Caco-2 (cell line): ENCODE measurements at regions not wholly inside any gene's neighbourhood (a gene's known extent, or its start where the extent isn't known, plus 50 kb on each side); places are given as distances from the start of the nearest gene placed in this dataset.
"Not testable (repeated sequence)": the region's sequence is repeated elsewhere in the genome, so short reads cannot be mapped to it uniquely, and the experiment has no call there.

Source experiments
- BruUV-seq: library from RNA; stranded (reverse); fragments of 400-500 nt; replicated peaks from 2 replicates; lab custom pipeline; 2021; lab: Mats Ljungman, UMichigan
- CTCF ChIA-PET: fragments of 300-600 bp; sonication (Branson Sonifier 250); formaldehyde crosslinking; loops from one replicate; lab custom pipeline; 2022; ENCODE audit warnings: antibody characterized with exemption; lab: Charles Lee
- POLR2A ChIA-PET: fragments of 300-600 bp; sonication (Branson Sonifier 250); formaldehyde crosslinking; loops from one replicate; lab custom pipeline; 2022; ENCODE audit warnings: antibody characterized with exemption; lab: Charles Lee
- DNase-seq, 2 experiments: peaks; one replicate each; pipeline versions ENCODE4 v3.0.0 to v3.0.0-alpha.2; 2020 to 2022
- H3K27me3 ChIP-seq: replicated peaks from 2 replicates; pipeline ENCODE4 v1.6.0; 2011; ENCODE audit warnings: low read length; ENCODE audit not compliant: control insufficient read depth, insufficient read depth
- H3K36me3 ChIP-seq: 2 replicates; pipeline ENCODE4 v1.5.1; 2011; ENCODE audit warnings: low read length; ENCODE audit not compliant: control insufficient read depth, insufficient read depth
- H3K4me1 ChIP-seq: fragments of 250-450 bp; sonication (Bioruptor Pico); 2 replicates; pipeline ENCODE4 v1.5.1; 2020; ENCODE audit warnings: mild to moderate bottlenecking
- H3K4me3 ChIP-seq: 2 replicates; pipeline ENCODE4 v1.5.1; 2011; ENCODE audit warnings: low read depth, mild to moderate bottlenecking, control low read depth, low read length
- H3K9me3 ChIP-seq: fragments of 250-450 bp; sonication (Bioruptor Pico); 2 replicates; pipeline ENCODE4 v1.5.1; 2020; ENCODE audit warnings: mild to moderate bottlenecking, moderate library complexity
- H3K27ac Mint-ChIP-seq: one replicate; pipeline ENCODE4 v1.8.0; 2022; ENCODE audit warnings: mixed read lengths; ENCODE audit not compliant: unreplicated experiment
- H3K27me3 Mint-ChIP-seq: one replicate; pipeline ENCODE4 v1.8.0; 2022; ENCODE audit warnings: mixed read lengths; ENCODE audit not compliant: insufficient read depth, unreplicated experiment
- H3K36me3 Mint-ChIP-seq: one replicate; pipeline ENCODE4 v1.8.0; 2022; ENCODE audit warnings: mild to moderate bottlenecking, mixed read lengths; ENCODE audit not compliant: insufficient read depth, unreplicated experiment
- H3K4me1 Mint-ChIP-seq: one replicate; pipeline ENCODE4 v1.8.0; 2022; ENCODE audit warnings: low read depth, mixed read lengths; ENCODE audit not compliant: unreplicated experiment
- H3K4me3 Mint-ChIP-seq: one replicate; pipeline ENCODE4 v1.8.0; 2022; ENCODE audit warnings: mild to moderate bottlenecking, moderate library complexity, mixed read lengths; ENCODE audit not compliant: unreplicated experiment
- H3K9me3 Mint-ChIP-seq: one replicate; pipeline ENCODE4 v1.8.0; 2022; ENCODE audit warnings: mixed read lengths; ENCODE audit not compliant: unreplicated experiment
- intact Hi-C: fragments of 100-400 bp; cut with micrococcal nuclease; formaldehyde crosslinking; loops from one replicate; pipeline ENCODE4 v1.10.0; 2022; ENCODE audit not compliant: unreplicated experiment
- TF ChIP-seq, protein P1 (sequence below), 2 experiments: fragments of 200-600 bp in 1 of 2; IDR thresholded peaks; 1 replicate in 1 of 2; 2 replicates in 1 of 2; pipeline versions ENCODE4 v1.5.1 to v1.8.0; 2011 to 2022; ENCODE audit warnings: antibody characterized with exemption in 1 of 2, control low read depth in 1 of 2, inconsistent platforms in 1 of 2, low read depth in 1 of 2, low read length in 1 of 2, mild to moderate bottlenecking in 1 of 2, moderate library complexity in 1 of 2; ENCODE audit not compliant: insufficient read depth in 1 of 2, severe bottlenecking in 1 of 2, unreplicated experiment in 1 of 2

DNA sequence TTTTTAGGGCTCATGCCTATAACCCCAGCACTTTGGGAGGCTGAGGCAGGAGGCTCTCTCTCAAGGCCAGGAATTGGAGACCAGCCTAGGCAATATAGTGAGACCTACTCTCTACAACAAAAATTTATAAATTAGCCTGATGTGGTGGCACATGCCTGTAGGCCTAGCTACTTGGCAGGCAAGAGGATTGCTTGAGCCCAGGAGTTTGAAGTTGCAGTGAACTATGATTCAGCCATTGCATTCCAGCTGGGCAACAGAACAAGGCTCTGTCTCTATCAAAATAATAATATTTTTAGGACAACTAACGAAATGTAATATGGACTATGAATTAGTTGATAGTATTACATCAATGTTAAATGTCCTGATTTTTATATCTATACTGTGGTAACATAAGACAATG, 68.8 kb upstream of the ARID1A start:
- CTCF ChIA-PET: no interaction called here
- Mint-ChIP-seq H3K4me1 (peaks cover 8% of the 10 kb centered on the region), H3K36me3 (no peaks in the 10 kb centered on the region), H3K4me3 (no peak overlapping the region), H3K27me3 (no peaks in the 10 kb centered on the region), H3K9me3 (no peaks in the 10 kb centered on the region), H3K27ac (no peak overlapping the region)
- no peak for DNase-seq
- no TSS peak for BruUV-seq
- Histone ChIP-seq H3K4me1 (peaks cover 5% of the 10 kb centered on the region; the same call in 1 of the 2 replicates), H3K27me3 (no peaks in the 10 kb centered on the region), H3K36me3 (no peaks in the 10 kb centered on the region), H3K9me3 (no peaks in the 10 kb centered on the region), H3K4me3 (no peak overlapping the region)
- POLR2A ChIA-PET: no interaction called here
- TF ChIP-seq, protein P1, sequence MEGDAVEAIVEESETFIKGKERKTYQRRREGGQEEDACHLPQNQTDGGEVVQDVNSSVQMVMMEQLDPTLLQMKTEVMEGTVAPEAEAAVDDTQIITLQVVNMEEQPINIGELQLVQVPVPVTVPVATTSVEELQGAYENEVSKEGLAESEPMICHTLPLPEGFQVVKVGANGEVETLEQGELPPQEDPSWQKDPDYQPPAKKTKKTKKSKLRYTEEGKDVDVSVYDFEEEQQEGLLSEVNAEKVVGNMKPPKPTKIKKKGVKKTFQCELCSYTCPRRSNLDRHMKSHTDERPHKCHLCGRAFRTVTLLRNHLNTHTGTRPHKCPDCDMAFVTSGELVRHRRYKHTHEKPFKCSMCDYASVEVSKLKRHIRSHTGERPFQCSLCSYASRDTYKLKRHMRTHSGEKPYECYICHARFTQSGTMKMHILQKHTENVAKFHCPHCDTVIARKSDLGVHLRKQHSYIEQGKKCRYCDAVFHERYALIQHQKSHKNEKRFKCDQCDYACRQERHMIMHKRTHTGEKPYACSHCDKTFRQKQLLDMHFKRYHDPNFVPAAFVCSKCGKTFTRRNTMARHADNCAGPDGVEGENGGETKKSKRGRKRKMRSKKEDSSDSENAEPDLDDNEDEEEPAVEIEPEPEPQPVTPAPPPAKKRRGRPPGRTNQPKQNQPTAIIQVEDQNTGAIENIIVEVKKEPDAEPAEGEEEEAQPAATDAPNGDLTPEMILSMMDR (IDR thresholded peaks at IDR 0.05; ENCODE audit: insufficient read depth in 1 of 2, low read depth in 1 of 2, low read length in 1 of 2, severe bottlenecking in 1 of 2, unreplicated experiment in 1 of 2): no peak
- intact Hi-C loops: no loop called here

GRCh38 chr1:26627954-26628353, 67.9 kb upstream of the ARID1A start:
- H3K4me1 ChIP-seq: peaks cover 8% of the 10 kb centered on the region; the same call in 1 of the 2 replicates
- H3K9me3 ChIP-seq: no peaks in the 10 kb centered on the region
- H3K36me3 Mint-ChIP-seq: no peaks in the 10 kb centered on the region
- ChIA-PET POLR2A (no interaction called here), CTCF (no interaction called here)
- intact Hi-C loops: no loop called here
- no peaks in the 10 kb centered on the region for H3K27me3 Mint-ChIP-seq
- no TSS peak for BruUV-seq
- no peak for DNase-seq
- no peaks in the 10 kb centered on the region for H3K27me3 ChIP-seq
- H3K36me3 ChIP-seq: no peaks in the 10 kb centered on the region
- no peak overlapping the region for H3K27ac Mint-ChIP-seq
- peaks cover 6% of the 10 kb centered on the region for H3K4me1 Mint-ChIP-seq
- no peak overlapping the region for H3K4me3 Mint-ChIP-seq
- H3K4me3 ChIP-seq: no peak overlapping the region
- no peaks in the 10 kb centered on the region for H3K9me3 Mint-ChIP-seq
- TF ChIP-seq, protein P1 (IDR thresholded peaks at IDR 0.05; ENCODE audit: insufficient read depth in 1 of 2, low read depth in 1 of 2, low read length in 1 of 2, severe bottlenecking in 1 of 2, unreplicated experiment in 1 of 2): no peak

GRCh38 chr1:26630634-26631033, 65.2 kb upstream of the ARID1A start:
- CTCF ChIA-PET: no interaction called here

DNA sequence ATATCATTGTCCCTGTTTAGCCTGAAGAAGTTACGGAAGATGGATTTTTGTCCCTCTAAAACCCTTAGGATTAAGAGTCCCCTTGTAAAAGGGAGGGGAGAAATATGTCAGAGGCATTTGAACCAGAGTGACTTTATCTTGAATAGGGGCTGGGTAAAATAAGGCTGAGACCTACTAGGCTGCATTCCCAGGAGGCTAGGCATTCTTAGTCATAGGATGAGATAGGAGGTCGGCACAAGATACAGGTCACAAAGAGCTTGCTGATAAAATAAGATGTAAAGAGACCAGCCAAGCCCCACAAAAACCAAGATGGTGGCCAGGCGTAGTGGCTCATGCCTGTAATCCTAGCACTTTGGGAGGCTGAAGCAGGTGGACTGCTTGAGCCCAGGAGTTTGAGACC, 60.0 kb upstream of the ARID1A start:
- H3K27me3 ChIP-seq, H3K9me3 ChIP-seq, H3K4me1 Mint-ChIP-seq, BruUV-seq, H3K36me3 ChIP-seq, H3K9me3 Mint-ChIP-seq, H3K36me3 Mint-ChIP-seq, H3K27me3 Mint-ChIP-seq, H3K4me3 ChIP-seq, intact Hi-C loops: not testable (repeated sequence)
- POLR2A ChIA-PET: interaction anchor here (0.5 to 1.2 kb wide), 3 partner anchors 13 to 61 kb away, joined by 4 read pairs; no protein-coding TSS in a partner anchor
- Mint-ChIP-seq H3K27ac (peak overlapping the region; percentile 96), H3K4me3 (peak overlapping the region; percentile 44)
- H3K4me1 ChIP-seq: peaks cover 32% of the 10 kb centered on the region
- peak; percentile 59 to 78 for DNase-seq
- CTCF ChIA-PET: interaction anchor here (1.2 kb wide), 1 partner anchor 42 kb away, joined by 5 read pairs; no protein-coding TSS in a partner anchor

More at GRCh38 chr1:26630634-26631033, 65.2 kb upstream of the ARID1A start:
- peaks cover 30% of the 10 kb centered on the region for H3K4me1 ChIP-seq
- no peak overlapping the region for H3K4me3 Mint-ChIP-seq
- DNase-seq: no peak
- no peaks in the 10 kb centered on the region for H3K9me3 ChIP-seq
- no TSS peak for BruUV-seq
- TF ChIP-seq, protein P1 (IDR thresholded peaks at IDR 0.05; ENCODE audit: insufficient read depth in 1 of 2, low read depth in 1 of 2, low read length in 1 of 2, severe bottlenecking in 1 of 2, unreplicated experiment in 1 of 2): no peak
- intact Hi-C loops: no loop called here
- H3K36me3 ChIP-seq: no peaks in the 10 kb centered on the region
- H3K4me1 Mint-ChIP-seq: peaks cover 5% of the 10 kb centered on the region
- no peaks in the 10 kb centered on the region for H3K9me3 Mint-ChIP-seq
- H3K27ac Mint-ChIP-seq: no peak overlapping the region
- no peak overlapping the region for H3K4me3 ChIP-seq
- no peaks in the 10 kb centered on the region for H3K27me3 ChIP-seq
- POLR2A ChIA-PET: no interaction called here
- no peaks in the 10 kb centered on the region for H3K27me3 Mint-ChIP-seq
- H3K36me3 Mint-ChIP-seq: peaks cover 3% of the 10 kb centered on the region
